M059J (cell line): ENCODE measurements at regions not wholly inside any gene's neighbourhood (a gene's known extent, or its start where the extent isn't known, plus 50 kb on each side); places are given as distances from the start of the nearest gene placed in this dataset.
"Not testable (repeated sequence)": the region's sequence is repeated elsewhere in the genome, so short reads cannot be mapped to it uniquely, and the experiment has no call there.

Experiments
- DNase-seq: peaks from one replicate; pipeline ENCODE4 v3.0.0-alpha.2; 2012; ENCODE audit warnings: low read depth

DNA sequence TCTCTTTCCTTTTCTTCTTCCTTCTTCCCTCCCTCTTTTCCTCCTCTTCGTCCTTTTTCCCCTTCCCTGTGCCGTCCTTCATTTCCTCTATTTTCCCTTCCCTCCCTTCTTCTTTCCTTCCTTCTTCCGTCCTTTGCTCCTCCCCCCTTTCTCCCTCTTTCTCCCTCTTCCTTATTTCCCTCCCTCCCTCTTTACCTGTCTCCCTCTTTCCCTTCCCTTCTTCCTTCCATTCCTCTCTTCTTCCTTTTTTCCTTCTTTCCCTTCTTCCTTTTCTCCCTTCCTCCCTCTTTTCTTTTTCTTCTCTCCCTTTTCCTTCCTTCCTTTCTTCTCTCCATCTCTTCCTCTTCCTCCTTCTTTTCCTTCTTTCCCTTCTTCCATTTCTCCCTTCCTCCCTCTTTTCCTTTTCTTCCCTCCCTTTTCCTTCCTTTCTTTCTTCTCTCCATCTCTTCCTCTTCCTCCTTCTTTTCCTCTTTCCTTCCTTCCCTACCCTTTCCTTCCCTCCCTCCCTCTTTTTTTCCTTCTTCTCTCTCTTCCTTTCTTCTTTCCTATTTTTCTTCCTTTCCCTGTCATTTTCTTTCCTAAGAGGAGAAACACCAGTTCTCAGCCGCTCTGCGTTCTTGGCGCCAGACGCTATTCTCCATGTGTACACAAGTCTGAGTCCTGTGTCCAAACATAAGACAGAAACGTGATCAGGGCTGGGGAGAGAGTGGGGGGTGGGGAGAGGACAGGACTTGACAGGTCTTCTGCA, 597.1 kb downstream of the MID1IP1 start:
- no peak for DNase-seq

DNA sequence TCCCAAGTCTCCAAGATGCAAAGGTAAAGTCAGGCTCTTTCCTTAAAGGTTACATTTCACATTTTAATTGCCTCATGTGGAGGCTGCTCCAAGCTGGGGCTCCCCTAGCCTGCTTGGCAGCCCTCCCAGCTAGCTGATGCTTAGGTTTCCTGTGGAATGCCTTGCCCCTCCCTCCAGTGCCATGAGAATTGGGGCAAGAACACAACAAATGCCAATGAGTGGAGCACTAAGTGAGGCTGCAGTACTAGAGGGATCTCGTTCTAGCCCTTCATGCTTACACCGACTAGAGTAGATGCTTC, 597.7 kb downstream of the MID1IP1 start:
- DNase-seq: no peak

DNA sequence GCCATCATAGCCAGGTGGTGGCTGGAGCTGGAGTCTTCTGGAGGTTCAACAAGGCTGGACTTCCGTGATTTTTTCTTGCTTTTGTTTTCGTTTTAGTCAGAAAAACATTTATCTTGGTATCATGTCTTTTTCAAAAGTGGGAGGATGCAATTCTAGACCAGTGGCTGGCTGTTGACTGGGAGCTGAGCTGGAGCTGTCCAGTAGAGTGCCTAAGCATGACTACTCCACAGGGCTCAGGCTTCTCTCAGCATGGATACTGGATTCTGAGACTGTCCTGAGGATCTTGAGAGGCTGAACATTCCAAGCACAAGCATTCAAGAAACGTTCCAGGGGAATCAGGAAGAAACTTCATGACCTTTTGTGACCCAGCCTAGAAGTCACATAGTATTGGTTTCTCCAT, 598.1 kb downstream of the MID1IP1 start:
- no peak for DNase-seq

DNA sequence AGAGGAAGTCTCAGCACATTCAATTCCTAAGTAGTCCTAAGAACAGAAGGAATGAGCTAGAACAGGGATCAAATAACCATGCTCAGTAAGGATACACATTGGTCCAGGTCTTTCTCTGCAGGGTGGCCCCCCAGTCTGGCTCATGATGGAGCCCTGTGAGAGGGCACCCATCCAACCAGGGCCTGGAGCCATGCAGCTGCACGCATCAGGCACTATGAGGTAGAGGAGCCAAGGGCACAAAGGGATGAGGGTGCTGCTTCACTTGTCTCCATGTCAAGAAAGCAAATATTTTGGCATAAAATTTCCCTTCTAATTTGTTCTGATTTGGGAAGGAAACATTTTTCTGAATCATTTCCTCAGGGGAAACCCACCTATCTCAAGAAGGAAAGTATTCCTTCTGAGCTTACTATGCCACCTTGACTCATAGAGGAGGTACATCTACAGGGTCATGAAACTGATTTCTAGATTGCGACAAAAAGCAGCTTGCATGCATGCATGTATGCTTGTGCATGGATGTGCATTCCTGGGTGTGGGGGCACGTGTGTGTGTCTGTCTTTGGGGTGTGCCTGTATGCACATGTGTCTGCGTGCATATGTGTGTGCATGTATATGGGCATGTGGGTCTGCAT, 600.3 kb downstream of the MID1IP1 start:
- no peak for DNase-seq

DNA sequence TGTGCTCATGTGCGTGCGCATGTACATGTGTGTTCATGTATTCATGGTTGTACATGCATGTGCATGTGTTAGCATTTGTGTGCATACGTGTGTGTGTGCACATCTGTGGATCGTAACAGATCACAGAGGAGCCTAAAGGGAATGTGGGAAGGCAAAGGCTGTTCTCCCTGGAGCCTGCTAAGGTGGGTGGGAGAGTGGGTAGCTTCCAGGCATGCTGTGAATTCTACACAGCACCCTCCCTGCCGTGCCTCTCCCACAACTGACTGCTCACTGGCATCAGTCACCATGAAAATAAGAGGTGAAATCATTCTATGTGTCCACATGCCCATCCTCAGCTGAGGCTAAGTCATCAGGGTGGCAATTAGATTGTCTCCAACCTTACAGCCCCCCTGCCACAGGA, 600.9 kb downstream of the MID1IP1 start:
- no peak for DNase-seq

DNA sequence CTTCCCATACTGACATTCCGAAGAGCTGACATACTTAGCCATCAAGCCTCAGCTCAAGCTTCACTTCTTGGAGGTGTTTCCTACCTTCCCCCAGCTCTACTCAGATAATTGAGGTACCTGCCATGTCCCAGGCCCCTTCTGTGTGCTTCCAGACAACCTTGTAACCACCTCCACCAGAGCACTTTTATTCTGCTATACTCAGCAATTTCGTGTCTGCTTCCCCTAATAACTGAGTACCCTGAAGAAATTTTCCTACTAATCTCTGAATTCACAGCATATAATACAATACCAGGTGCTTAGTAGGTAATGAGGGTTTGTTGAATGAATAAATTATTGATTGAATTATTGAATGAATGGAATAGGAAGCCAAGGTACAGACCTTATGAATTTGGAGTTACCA, 605.5 kb downstream of the MID1IP1 start:
- no peak for DNase-seq

DNA sequence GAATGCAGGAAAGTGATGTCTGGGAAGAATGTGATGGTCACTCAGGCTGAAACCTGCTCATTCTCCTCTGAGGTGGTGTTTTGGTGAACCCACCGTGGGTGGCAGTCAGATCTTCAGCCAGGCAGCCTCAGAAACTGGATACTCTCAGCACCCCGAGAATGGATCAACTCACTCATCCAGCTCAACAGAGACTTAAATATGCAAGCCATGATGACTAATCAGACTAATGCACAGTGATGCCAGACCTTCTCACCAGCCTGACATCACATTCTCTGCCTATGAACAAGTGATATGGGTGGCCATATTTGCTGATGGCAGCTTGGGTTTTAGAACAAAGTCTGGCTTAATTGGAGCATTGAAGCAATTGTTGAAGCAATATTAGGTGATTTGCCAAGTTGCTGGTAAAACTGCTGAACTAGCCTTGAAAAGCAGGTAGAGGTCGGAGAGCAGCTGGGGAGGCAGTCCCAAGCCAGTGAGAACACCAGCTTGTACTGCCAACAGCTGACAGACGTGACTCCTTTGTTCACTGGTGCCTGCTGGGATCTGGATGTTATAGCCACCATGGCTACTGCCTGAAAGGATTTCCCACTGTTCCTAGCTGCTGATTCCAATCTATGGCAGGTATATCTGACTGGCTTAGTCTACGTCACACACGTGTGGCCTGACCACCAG, 608.1 kb downstream of the MID1IP1 start:
- DNase-seq: no peak

DNA sequence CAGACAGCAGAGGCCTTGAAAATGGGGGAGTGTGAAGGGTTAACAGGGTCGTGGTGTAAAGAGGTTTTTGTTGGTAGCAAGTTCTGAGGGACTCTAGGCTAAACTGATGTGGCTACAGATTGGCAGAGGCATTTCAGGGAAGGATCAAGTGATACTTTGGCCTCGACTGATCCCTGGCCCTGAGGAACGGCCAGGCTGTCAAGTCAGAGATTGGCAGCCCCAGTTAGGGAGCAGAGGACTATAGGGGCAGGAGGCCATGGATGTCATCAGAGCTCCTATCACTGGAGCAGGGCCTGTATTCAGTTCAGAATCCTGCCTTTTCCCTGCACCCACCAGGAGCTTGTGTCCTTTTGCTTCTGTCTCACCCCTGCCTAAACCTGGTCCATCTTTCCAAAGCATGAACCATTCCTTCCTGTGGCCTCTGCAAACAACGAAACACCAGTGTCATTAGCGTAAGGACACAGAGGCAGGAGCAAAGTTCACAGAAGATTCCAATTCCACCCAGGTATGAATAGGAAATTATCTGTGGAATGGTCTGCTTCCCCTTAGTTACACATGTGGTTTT, 613.1 kb downstream of the MID1IP1 start:
- DNase-seq: no peak

DNA sequence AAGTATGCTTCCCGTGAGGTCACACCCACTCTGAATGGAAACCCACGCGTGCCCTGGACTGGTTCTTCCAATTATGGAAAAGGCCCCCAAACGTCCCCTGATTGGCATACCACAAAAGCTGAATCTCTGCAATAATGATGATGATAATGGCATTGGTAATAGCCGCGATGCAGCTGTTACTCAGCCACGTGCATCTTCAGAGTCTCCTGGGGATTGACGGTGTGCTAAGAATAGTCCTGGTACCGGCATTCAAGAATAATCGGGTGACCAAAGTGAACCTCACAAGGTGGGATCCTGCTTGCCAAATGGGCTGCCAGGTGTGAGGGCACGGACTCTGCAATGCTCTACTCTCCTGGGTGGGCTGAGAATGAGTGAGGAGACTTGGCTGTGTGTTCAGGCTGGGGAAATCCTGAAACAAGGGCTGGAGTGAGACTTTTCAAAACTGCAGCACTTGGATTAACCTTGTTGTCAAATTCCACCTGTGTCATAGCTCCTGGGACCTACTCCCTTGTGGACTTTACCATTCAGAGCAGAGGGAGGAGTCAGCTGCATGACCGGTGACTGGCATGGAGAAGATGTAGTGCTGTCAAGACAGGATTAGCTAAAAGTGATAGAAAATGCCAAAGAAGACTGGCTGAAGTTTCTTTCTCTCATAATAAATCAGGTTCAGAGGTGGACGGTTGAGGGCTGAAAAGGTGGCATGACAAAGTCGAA, 615.4 kb downstream of the MID1IP1 start:
- no peak for DNase-seq

DNA sequence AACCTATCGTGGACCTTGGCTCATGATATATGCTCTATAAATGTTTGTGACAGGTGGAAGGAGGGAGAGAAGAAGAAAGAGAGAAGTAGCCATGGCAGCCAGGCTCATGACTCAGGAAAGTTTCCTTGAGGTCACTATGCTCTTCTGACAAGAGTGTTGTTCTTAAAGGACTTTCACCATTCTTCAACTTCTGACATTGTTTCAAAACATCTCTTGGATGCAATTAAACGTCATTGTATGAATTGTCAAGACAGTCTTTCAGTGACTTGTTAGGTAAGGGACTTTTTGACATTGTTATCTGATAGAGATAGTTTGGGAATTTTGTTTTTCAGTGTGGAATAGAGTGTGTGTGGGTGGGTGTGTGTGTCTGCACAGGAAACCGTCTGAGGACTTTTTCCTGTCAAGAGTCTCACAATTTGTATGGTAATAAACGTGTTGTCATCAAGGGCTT, 617.0 kb downstream of the MID1IP1 start:
- no peak for DNase-seq

DNA sequence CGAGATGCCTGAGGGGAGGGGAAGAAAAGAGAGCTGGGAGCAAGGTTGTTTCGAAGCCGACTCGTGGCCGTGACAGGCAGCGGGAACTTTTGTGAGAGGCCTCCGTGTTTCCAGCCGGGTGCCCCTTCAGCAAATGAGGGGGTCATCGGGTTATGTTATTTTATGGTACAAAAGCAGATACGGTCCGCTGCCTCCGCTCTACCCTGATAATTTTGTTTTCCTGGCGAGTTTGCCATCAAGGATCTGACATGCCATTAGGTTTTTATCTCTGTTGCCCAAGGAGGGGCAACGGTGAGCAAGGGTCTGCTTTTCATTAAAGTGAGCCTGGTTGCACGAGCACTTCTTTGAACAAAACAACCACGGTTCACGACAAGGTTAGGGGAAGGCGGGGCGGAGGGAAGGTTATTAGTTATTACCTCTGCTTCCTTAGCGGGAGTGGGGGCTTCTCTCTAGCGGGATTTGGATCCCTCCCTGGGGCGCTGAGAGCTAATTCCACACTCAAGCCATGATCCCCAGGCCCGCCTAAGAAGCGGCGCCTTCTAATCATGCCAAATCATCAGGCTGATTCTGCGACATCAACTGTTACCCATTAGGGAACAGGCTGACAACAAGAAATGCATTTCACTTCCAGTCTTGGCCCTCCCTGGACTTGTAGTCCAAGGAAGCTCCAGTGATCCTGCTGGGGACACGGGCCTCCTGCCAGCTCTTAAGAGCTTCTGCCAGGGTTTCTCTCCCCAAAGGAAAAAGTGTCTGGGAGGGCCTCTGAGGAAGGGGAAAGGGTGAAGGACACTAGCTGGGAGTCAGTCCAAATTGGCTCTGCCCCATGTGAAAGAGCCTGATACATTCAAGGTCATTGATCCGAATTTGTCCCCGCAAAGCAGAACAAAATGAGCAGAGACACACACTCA, 617.7 kb downstream of the MID1IP1 start:
- no peak for DNase-seq

DNA sequence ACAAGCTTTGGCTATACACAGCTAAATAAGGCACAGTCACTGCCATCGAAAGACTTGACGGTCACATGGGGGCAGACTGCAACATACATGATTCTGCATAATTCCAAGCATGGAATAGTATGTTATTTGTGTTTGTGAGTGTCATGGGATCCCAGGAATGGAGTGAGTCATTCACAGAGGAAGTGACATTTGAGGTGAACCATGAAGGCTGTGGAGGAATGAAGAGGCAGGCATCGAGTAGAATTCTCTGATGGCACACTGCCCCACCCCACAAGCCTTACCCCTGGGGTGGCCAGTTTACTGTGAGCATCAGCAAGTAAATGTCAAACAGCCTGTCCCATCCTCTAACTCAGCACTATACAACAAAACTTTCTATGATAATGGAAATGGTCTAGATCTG, 619.7 kb downstream of the MID1IP1 start:
- peak; percentile 22 for DNase-seq

DNA sequence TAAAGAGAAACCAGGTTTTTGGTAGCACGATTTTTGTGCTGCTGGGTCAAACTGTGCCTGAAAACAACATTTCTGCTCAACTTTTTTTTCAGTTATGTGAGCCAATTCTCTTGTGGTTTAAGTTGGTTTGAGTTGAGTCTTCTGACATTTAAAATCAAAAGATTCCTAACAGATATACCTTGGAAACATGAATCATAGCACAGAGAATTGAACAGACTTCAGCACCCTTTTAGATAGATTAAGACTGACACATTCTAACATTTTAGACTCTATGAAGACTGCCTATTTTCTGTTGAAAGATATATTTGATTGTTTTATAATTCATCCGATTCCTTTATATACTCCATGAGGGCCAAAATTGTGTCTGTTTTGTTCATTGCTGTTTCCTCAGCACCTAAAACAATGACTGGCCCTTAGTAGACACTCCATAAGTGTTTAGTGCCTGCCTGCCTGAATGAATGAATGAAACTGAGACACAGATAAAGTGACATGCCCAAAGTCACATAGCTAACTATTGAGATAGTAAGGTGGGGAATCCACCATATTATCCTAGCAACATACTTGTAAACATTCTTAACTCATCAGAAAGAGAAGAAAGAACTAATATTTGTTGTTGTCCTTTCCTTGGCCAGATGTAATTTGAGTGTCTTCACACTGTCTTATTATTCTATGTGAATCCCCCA, 624.0 kb downstream of the MID1IP1 start:
- DNase-seq: no peak

DNA sequence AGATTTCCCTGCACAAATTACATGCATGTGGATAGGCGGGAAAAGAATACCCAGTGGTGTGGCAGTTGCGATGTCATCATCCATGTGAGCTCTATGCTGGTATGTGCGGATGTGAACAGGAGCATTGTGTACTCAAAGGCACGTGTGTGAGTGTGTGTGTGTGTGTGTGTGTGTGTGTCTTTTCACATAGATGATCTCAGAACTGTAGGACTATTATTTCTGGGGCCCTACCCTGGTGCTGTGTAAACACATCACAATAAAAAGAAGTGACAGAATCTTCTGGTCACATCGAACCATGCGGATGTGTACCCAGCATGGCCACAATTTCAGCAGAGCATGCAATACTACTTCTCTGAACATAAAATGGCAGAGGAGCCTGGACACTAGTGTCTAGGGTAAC, 624.8 kb downstream of the MID1IP1 start:
- DNase-seq: no peak

DNA sequence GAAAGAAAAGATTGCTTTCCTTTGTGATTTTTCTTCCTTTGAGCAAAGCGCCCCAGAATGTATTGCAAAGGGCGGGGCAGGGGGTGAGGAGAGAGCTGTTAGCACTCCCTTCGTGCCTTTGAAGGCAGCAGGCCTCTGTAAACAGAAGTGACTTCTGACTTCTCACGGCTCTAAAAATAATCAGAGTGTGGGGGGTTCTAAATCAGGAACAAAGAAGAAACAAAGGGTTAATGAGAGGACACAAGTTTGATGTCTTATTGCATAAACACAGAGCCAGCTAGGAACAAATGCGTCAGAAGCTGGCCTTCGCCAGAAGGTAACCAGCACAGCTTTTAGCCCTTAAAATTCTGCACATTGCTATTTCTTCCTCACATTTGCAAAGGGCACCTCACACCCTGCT, 626.2 kb downstream of the MID1IP1 start:
- no peak for DNase-seq

DNA sequence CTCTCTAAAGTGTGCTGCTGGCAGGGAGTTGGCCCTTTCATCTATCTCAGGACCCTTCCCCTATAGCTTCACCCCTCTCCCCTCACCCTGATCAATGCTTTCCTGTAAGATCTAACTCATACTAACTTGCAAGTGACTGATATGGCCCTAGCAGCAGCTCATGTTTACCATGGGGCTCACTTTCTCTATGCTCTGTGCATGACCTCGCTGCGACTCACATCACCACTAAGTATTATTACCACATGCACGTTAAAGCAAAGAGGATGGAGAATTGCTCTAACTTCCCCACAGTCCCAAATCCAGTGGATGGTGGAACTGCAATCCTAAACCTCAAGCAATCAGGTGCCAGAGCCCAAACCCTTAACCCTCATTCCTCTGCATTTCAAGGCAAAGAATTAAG, 626.6 kb downstream of the MID1IP1 start:
- peak; percentile 7 for DNase-seq

DNA sequence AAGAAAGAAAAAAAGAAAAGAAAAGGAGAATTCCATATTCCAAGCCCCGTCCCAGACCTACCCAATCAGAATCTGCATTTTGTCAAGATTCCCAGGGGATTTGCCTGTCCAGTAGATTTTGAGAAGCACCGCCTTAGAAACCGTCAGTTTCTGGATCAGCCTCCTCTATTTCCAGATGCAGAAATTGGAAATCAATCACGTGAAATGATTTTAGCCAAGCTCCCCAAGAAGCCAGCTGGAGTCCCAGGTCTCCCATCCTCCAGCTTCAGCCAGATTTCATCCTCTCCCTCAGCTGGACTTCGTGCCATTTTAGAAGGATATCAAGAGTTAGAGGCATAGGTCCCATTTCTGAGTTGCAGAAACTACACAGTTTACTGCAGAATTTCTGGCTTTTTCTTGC, 629.3 kb downstream of the MID1IP1 start:
- no peak for DNase-seq

DNA sequence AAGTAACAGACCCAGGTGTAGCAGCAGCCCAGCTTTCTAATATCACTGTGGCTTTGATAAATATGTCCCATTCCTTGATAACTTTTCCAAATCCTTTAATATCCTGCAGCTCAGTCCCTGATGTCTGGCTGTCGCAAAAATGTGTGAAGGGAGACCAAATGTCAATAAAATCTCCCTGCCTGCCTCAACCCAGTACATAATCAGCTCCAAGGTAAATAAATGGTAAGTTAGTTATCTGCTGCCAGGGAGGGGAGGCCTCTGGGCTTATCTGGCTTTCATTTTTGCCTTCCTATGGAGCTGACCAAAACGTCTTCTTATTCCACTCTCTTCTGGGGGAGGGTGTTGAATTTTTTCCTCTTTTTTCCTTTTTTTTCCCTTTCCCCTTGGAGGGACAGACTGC, 630.6 kb downstream of the MID1IP1 start:
- no peak for DNase-seq

DNA sequence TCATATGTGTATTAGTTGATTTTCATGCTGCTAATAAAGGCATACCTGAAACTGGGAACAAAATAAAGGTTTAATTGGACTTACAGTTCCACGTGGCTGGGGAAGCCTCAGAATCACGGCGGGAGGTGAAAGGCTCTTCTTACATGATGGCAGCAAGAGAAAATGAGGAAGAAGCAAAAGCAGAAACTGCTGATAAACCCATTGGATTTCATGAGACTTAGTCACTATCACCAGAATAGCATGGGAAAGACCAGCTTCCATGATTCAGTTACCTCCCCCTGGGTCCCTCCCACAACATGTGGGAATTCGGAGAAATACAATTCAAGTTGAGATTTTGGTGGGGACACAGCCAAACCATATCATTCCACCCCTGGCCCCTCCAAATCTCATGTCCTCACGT, 633.4 kb downstream of the MID1IP1 start:
- not testable (repeated sequence) for DNase-seq

DNA sequence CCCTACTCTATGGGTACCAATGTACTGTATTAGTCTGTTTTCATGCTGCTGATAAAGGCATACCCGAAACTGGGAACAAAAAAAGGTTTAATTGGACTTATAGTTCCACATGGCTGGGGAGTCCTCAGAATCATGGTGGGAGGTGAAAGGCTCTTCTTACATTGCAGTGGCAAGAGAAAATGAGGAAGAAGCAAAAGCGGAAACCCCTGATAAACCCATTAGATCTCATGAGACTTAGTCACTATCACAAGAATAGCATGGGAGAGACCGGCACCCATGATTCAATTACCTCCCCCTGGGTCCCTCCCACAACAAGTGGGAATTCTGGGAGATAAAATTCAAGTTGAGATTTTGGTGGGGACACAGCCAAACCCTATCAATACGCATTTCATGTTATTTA, 635.3 kb downstream of the MID1IP1 start:
- not testable (repeated sequence) for DNase-seq
